ENCODE measurements at regions not wholly inside any gene's neighbourhood (a gene's known extent, or its start where the extent isn't known, plus 50 kb on each side); places are given as distances from the start of the nearest gene placed in this dataset.

- Histone ChIP-seq H2AFZ (ENCODE audit: low read depth, low read length) (no peak overlapping the region), H3K79me2 (ENCODE audit: control insufficient read depth, insufficient read depth, low read length) (no peaks in the 10 kb centered on the region), H3K9ac (replicated peaks; ENCODE audit: extremely low read depth, insufficient read depth, low read length) (no peak overlapping the region), H3K4me3 (replicated peaks in 1 of 3; ENCODE audit: insufficient read depth in 1 of 3, low read depth in 1 of 3, low read length in 3 of 3) (no peak overlapping the region), H4K20me1 (replicated peaks; ENCODE audit: control insufficient read depth, extremely low read depth, insufficient read depth, low read length) (no peaks in the 10 kb centered on the region), H3K27me3 (ENCODE audit: control insufficient read depth in 2 of 2, insufficient read depth in 2 of 2, low read length in 2 of 2) (no peaks in the 10 kb centered on the region), H3K4me1 (ENCODE audit: control insufficient read depth, extremely low read depth, insufficient read depth, low read length) (no peaks in the 10 kb centered on the region), H3K9me3 (replicated peaks; ENCODE audit: control insufficient read depth, insufficient read depth, low read length) (no peaks in the 10 kb centered on the region), H3K27ac (ENCODE audit: insufficient read depth, low read depth, low read length) (no peak overlapping the region), H3K9me1 (replicated peaks; ENCODE audit: control insufficient read depth, extremely low read depth, insufficient read depth, low read length) (no peaks in the 10 kb centered on the region), H3K36me3 (ENCODE audit: control insufficient read depth in 2 of 2, extremely low read depth in 1 of 2, insufficient read depth in 2 of 2, low read length in 2 of 2) (no peaks in the 10 kb centered on the region), H3K4me2 (ENCODE audit: insufficient read depth, low read length) (no peak overlapping the region)
- ChIA-PET CTCF (interaction anchor here (1.4 kb wide), 1 partner anchor 35 kb away, joined by 3 read pairs; no protein-coding TSS in a partner anchor), POLR2A (no interaction called here)
- TF ChIP-seq FOS (IDR thresholded peaks at IDR 0.05; ENCODE audit: borderline replicate concordance, insufficient read depth, low read length) (no peak), JUN (IDR thresholded peaks at IDR 0.05; ENCODE audit: borderline replicate concordance, insufficient read depth, insufficient read length, low read depth) (no peak), GATA2 (IDR thresholded peaks at IDR 0.05; ENCODE audit: insufficient read depth, insufficient read length, low read depth, low read length) (no peak), EZH2 (IDR thresholded peaks at IDR 0.05; ENCODE audit: borderline replicate concordance, low read depth, low read length, severe bottlenecking) (no peak)
- dilution Hi-C loops (cut with MboI; ENCODE audit: extremely low pct_ligation_motif_present, low sequenced_read_pairs) (no loop called here), intact Hi-C loops (cut with micrococcal nuclease) (no loop called here)
- no peak for FAIRE-seq
- DNase-seq (ENCODE audit: low read depth, low spot score): no peak
- no TSS peak for BruUV-seq (replicated peaks)
Observed at GRCh38 chr6:7000825-7001777, 106.7 kb upstream of the RREB1 start.

- ChIA-PET CTCF (no interaction called here), POLR2A (no interaction called here)
- Histone ChIP-seq H3K27ac (ENCODE audit: insufficient read depth, low read depth, low read length) (no peak overlapping the region), H3K9me1 (replicated peaks; ENCODE audit: control insufficient read depth, extremely low read depth, insufficient read depth, low read length) (no peaks in the 10 kb centered on the region), H3K4me2 (ENCODE audit: insufficient read depth, low read length) (no peak overlapping the region), H3K4me3 (replicated peaks in 1 of 3; ENCODE audit: insufficient read depth in 1 of 3, low read depth in 1 of 3, low read length in 3 of 3) (no peak overlapping the region), H4K20me1 (replicated peaks; ENCODE audit: control insufficient read depth, extremely low read depth, insufficient read depth, low read length) (no peaks in the 10 kb centered on the region), H3K4me1 (ENCODE audit: control insufficient read depth, extremely low read depth, insufficient read depth, low read length) (no peaks in the 10 kb centered on the region), H2AFZ (ENCODE audit: low read depth, low read length) (no peak overlapping the region), H3K27me3 (ENCODE audit: control insufficient read depth in 2 of 2, insufficient read depth in 2 of 2, low read length in 2 of 2) (no peaks in the 10 kb centered on the region), H3K9me3 (replicated peaks; ENCODE audit: control insufficient read depth, insufficient read depth, low read length) (no peaks in the 10 kb centered on the region), H3K79me2 (ENCODE audit: control insufficient read depth, insufficient read depth, low read length) (no peaks in the 10 kb centered on the region), H3K9ac (replicated peaks; ENCODE audit: extremely low read depth, insufficient read depth, low read length) (no peak overlapping the region), H3K36me3 (ENCODE audit: control insufficient read depth in 2 of 2, extremely low read depth in 1 of 2, insufficient read depth in 2 of 2, low read length in 2 of 2) (no peaks in the 10 kb centered on the region)
- no peak for DNase-seq (ENCODE audit: low read depth, low spot score)
- no peak for FAIRE-seq
- intact Hi-C loops (cut with micrococcal nuclease) (no loop called here), dilution Hi-C loops (cut with MboI; ENCODE audit: extremely low pct_ligation_motif_present, low sequenced_read_pairs) (no loop called here)
- TF ChIP-seq MYC (IDR thresholded peaks at IDR 0.05; ENCODE audit: low read depth, low read length) (no peak), JUN (IDR thresholded peaks at IDR 0.05; ENCODE audit: borderline replicate concordance, insufficient read depth, insufficient read length, low read depth) (no peak), POLR2AphosphoS5 (IDR thresholded peaks at IDR 0.05; ENCODE audit: insufficient read depth, low read depth, low read length) (no peak), GATA2 (IDR thresholded peaks at IDR 0.05; ENCODE audit: insufficient read depth, insufficient read length, low read depth, low read length) (no peak), FOS (IDR thresholded peaks at IDR 0.05; ENCODE audit: borderline replicate concordance, insufficient read depth, low read length) (no peak), POLR2A (IDR thresholded peaks at IDR 0.05; ENCODE audit: low read depth, low read length) (no peak), EZH2 (IDR thresholded peaks at IDR 0.05; ENCODE audit: borderline replicate concordance, low read depth, low read length, severe bottlenecking) (no peak), MAX (IDR thresholded peaks at IDR 0.05; ENCODE audit: insufficient read depth, insufficient read length) (no peak), CTCF (IDR thresholded peaks at IDR 0.05; ENCODE audit: extremely low read depth in 1 of 2, insufficient read depth in 1 of 2, low read depth in 1 of 2, low read length in 2 of 2) (no peak)
- BruUV-seq (replicated peaks): no TSS peak
Observed at GRCh38 chr6:7003041-7003440, 104.7 kb upstream of the RREB1 start.
